ENCODE measurements at regions not wholly inside any gene's neighbourhood (a gene's known extent, or its start where the extent isn't known, plus 50 kb on each side); places are given as distances from the start of the nearest gene placed in this dataset.

GRCh38 chr6:119483908-119484307 is 134.3 kb upstream of the MAN1A1 start:
- Histone ChIP-seq H3K27ac (replicated peaks) (no peak overlapping the region), H3K4me3 (replicated peaks; ENCODE audit: insufficient read depth, low read length) (no peak overlapping the region), H3K27me3 (ENCODE audit: insufficient read depth, poor library complexity, severe bottlenecking) (no peaks in the 10 kb centered on the region)
- TF ChIP-seq REST (IDR thresholded peaks at IDR 0.05; ENCODE audit: insufficient replicate concordance, low read depth) (no peak), SPI1 (IDR thresholded peaks at IDR 0.05; ENCODE audit: borderline replicate concordance, low read depth) (no peak), CTCF (IDR thresholded peaks at IDR 0.05; ENCODE audit: insufficient read depth, low read length) (no peak), POLR2AphosphoS5 (IDR thresholded peaks at IDR 0.05; ENCODE audit: low read depth) (no peak), GABPA (IDR thresholded peaks at IDR 0.05; ENCODE audit: low read depth) (no peak)
- no peak for DNase-seq (ENCODE audit: low read depth in 1 of 2, low spot score in 1 of 2)

GRCh38 chr6:119482850-119483285 is 133.3 kb upstream of the MAN1A1 start:
- no peak overlapping the region for H3K27ac ChIP-seq (replicated peaks)
- H3K27me3 ChIP-seq (ENCODE audit: insufficient read depth, poor library complexity, severe bottlenecking): no peaks in the 10 kb centered on the region
- DNase-seq (ENCODE audit: low read depth in 1 of 2, low spot score in 1 of 2): no peak
- no peak overlapping the region for H3K4me3 ChIP-seq (replicated peaks; ENCODE audit: insufficient read depth, low read length)
- TF ChIP-seq REST (IDR thresholded peaks at IDR 0.05; ENCODE audit: insufficient replicate concordance, low read depth): no peak
- TF ChIP-seq POLR2AphosphoS5 (IDR thresholded peaks at IDR 0.05; ENCODE audit: low read depth): no peak
- no peak for TF ChIP-seq SPI1 (IDR thresholded peaks at IDR 0.05; ENCODE audit: borderline replicate concordance, low read depth)
- no peak for TF ChIP-seq GABPA (IDR thresholded peaks at IDR 0.05; ENCODE audit: low read depth)
- TF ChIP-seq CTCF (IDR thresholded peaks at IDR 0.05; ENCODE audit: insufficient read depth, low read length): no peak

GRCh38 chr6:119481976-119482375 is 132.4 kb upstream of the MAN1A1 start:
- H3K27me3 ChIP-seq (ENCODE audit: insufficient read depth, poor library complexity, severe bottlenecking): no peaks in the 10 kb centered on the region
- no peak overlapping the region for H3K4me3 ChIP-seq (replicated peaks; ENCODE audit: insufficient read depth, low read length)
- TF ChIP-seq GABPA (IDR thresholded peaks at IDR 0.05; ENCODE audit: low read depth) (no peak), REST (IDR thresholded peaks at IDR 0.05; ENCODE audit: insufficient replicate concordance, low read depth) (no peak), CTCF (IDR thresholded peaks at IDR 0.05; ENCODE audit: insufficient read depth, low read length) (no peak), POLR2AphosphoS5 (IDR thresholded peaks at IDR 0.05; ENCODE audit: low read depth) (no peak), SPI1 (IDR thresholded peaks at IDR 0.05; ENCODE audit: borderline replicate concordance, low read depth) (no peak)
- no peak overlapping the region for H3K27ac ChIP-seq (replicated peaks)
- no peak for DNase-seq (ENCODE audit: low read depth in 1 of 2, low spot score in 1 of 2)

Data from HL-60 (cell line).